RWPE1 (cell line): ENCODE measurements at regions not wholly inside any gene's neighbourhood (a gene's known extent, or its start where the extent isn't known, plus 50 kb on each side); places are given as distances from the start of the nearest gene placed in this dataset.
"Not testable (repeated sequence)": the region's sequence is repeated elsewhere in the genome, so short reads cannot be mapped to it uniquely, and the experiment has no call there.

Experiments
- CTCF ChIA-PET: fragments of 350-600 bp; sonication (Branson Sonifier 250); formaldehyde crosslinking; extraction: SDS; loops from one replicate; lab custom pipeline; 2021; lab: Yijun Ruan, JAX
- POLR2A ChIA-PET: fragments of 400-600 bp; formaldehyde crosslinking; extraction: SDS; loops from one replicate; lab custom pipeline; 2020; ENCODE audit warnings: antibody characterized with exemption; ENCODE audit not compliant: low non-redundant PET; lab: Yijun Ruan, JAX
- DNase-seq: peaks from one replicate; pipeline ENCODE4 v3.0.0; 2012; ENCODE audit warnings: low spot score
- H3K27ac ChIP-seq: fragments of 450-650 bp; 2 replicates; pipeline ENCODE4 v1.5.1; 2017
- CTCF ChIP-seq: fragments of 450-650 bp; conservative IDR thresholded peaks from 2 replicates; pipeline ENCODE4 v1.5.1; 2017; ENCODE audit warnings: low read depth, mild to moderate bottlenecking

- no peak for TF ChIP-seq CTCF
- H3K27ac ChIP-seq = no peak overlapping the region
- CTCF ChIA-PET = no interaction called here
- DNase-seq = no peak
- POLR2A ChIA-PET = no interaction called here
These were observed 864.2 kb downstream of the TRHDE start for GRCh38 chr12:73136386-73136785.

- POLR2A ChIA-PET, H3K27ac ChIP-seq, CTCF ChIA-PET, DNase-seq: not testable (repeated sequence)
These were observed 867.5 kb downstream of the TRHDE start for GRCh38 chr12:73139642-73140041.

GRCh38 chr12:73158341-73158740 lies 886.2 kb downstream of the TRHDE start:
- DNase-seq = no peak
- no peak overlapping the region for H3K27ac ChIP-seq
- CTCF ChIA-PET = no interaction called here
- TF ChIP-seq CTCF = no peak
- POLR2A ChIA-PET = no interaction called here

GRCh38 chr12:73159954-73160353 lies 887.8 kb downstream of the TRHDE start:
- DNase-seq = no peak
- CTCF ChIA-PET = interaction anchor here (0.5 kb wide), 1 partner anchor 1248 kb away, joined by 3 read pairs; no protein-coding TSS in a partner anchor
- H3K27ac ChIP-seq = no peak overlapping the region
- POLR2A ChIA-PET = no interaction called here
- TF ChIP-seq CTCF = no peak

- ChIA-PET POLR2A (no interaction called here), CTCF (no interaction called here)
- no peak overlapping the region for H3K27ac ChIP-seq
- no peak for DNase-seq
- no peak for TF ChIP-seq CTCF
These were observed 889.8 kb downstream of the TRHDE start for GRCh38 chr12:73161970-73162369.

GRCh38 chr12:73180734-73181133 lies 908.6 kb downstream of the TRHDE start:
- H3K27ac ChIP-seq = no peak overlapping the region
- ChIA-PET POLR2A (no interaction called here), CTCF (no interaction called here)
- TF ChIP-seq CTCF = no peak
- no peak for DNase-seq

GRCh38 chr12:73181244-73181643 lies 909.1 kb downstream of the TRHDE start:
- CTCF ChIA-PET = no interaction called here
- no peak overlapping the region for H3K27ac ChIP-seq
- POLR2A ChIA-PET = no interaction called here
- TF ChIP-seq CTCF = no peak
- DNase-seq = no peak
